T1000 (cell line): ENCODE measurements at regions not wholly inside any gene's neighbourhood (a gene's known extent, or its start where the extent isn't known, plus 50 kb on each side); places are given as distances from the start of the nearest gene placed in this dataset.

ENCODE experiments used
- DNase-seq: peaks from one replicate; lab custom pipeline; 2025; ENCODE audit warnings: mixed read lengths; lab: John Stamatoyannopoulos, UW

- no peak for DNase-seq
These were observed 363.1 kb downstream of the MATN1 start for GRCh38 chr1:30360281-30360680.

DNA sequence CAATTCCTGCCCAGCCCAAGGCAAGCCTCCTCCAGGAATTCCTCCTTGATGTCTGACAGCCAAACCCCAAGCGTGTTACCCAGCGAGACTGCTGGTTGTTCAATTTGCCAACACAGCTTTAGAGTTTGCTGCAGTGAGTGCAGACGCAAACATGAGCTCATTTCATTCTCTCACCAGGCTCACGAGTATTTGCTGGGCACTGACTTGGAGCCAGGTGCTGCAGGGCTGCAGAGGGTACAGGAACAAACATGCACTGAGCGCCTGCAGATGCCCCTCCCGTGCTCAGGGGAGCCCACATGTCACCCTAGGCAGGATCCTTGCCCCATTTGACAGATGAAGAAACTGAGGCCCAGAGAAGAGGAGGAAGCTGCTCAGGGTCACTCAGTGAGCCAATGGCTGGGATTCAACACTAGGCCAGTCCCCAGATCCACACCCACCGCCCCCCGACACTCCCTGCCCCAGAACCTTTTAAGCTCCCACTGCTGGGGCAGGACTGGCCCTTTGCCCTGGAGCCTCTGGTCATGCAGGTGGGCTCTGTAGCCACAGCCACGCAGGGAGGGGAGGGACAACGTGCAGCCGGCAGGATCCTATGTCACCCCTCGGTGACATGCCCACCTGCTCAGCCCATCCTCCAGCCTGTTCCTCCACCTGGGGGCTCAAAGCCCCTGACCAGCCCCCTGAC is 363.7 kb downstream of the MATN1 start:
- DNase-seq = no peak

- no peak for DNase-seq
These were observed 364.9 kb downstream of the MATN1 start for GRCh38 chr1:30358500-30358899.

GRCh38 chr1:30356839-30357238 is 366.5 kb downstream of the MATN1 start:
- DNase-seq = no peak

GRCh38 chr1:30354410-30354809 is 369.0 kb downstream of the MATN1 start:
- DNase-seq = no peak

DNA sequence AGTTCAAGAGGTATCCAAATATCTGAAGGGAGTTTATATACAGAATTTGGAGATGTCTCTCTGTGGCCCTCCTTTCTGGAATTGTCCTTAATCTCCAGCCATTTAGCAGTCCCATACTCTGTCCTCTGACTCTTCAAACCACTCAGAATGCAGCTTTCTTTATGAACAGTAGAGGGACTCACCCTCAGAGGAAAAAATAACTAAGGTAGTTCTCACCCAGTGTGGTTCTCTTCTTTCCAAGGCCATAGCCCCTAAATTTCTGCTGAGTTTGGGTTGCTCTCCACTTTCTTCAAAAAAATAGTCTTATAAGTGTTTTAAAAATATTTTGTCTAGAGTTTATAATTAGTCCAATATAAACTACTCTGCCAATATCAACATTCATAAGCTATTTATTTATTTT is 369.7 kb downstream of the MATN1 start:
- DNase-seq = no peak

- DNase-seq = no peak
These were observed 375.2 kb downstream of the MATN1 start for GRCh38 chr1:30348147-30348546.

- no peak for DNase-seq
These were observed 377.8 kb downstream of the MATN1 start for GRCh38 chr1:30345491-30346130.

GRCh38 chr1:30343562-30343961 is 379.8 kb downstream of the MATN1 start:
- no peak for DNase-seq

- DNase-seq = no peak
These were observed 380.7 kb downstream of the MATN1 start for GRCh38 chr1:30342535-30343141.

DNA sequence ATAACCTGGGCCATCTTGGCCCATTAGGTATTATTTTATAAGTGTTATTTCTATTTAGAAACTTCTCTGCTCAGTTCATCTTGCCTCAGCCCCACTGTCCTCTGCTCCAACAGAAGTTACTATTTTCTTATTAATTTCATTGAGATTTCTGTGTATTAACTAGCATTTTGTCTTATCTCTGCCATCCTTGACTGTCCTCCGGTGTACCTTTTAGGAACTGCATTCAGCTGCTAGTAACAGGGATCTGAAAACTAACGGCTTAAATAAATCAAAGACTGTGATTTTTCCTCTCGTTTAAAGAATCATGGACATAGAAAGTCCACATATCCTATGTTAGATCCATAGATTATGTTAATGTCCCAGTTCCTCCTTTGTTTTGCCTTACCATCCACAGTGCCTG is 382.5 kb downstream of the MATN1 start:
- no peak for DNase-seq

DNA sequence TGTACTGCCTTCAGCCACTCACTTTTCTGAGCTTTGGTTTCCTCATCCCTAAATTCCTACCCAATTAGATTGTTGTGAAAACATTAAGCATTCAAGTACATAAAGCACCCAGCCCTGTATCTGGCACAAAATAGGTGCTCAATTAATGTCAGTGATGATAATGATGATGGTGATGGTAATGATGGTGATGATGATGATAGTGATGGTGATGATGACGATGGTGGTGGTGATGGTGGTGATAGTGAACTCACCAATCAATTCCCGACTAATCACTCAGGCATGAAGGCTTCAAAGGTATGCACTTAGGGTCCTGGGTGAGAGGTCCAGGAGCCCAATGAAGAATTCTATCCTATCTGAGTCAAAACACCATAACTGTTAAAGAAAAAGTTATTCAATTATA is 383.5 kb downstream of the MATN1 start:
- no peak for DNase-seq

- no peak for DNase-seq
These were observed 384.6 kb downstream of the MATN1 start for GRCh38 chr1:30338765-30339164.

DNA sequence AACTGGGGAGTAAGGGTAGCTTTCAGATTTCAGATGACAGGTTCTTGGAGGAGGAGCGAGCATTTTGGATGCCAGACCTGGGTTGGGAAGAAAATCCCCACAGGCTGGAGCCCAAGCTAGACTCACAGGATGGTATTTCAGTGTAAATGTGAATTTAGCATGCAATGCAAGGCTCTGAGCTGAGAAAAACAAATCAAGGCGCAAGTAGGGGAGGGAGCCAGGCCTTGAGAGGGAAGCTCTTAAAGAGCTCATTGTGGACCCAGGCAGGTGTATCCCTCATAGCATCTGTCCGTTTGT is 386.1 kb downstream of the MATN1 start:
- DNase-seq = no peak

DNA sequence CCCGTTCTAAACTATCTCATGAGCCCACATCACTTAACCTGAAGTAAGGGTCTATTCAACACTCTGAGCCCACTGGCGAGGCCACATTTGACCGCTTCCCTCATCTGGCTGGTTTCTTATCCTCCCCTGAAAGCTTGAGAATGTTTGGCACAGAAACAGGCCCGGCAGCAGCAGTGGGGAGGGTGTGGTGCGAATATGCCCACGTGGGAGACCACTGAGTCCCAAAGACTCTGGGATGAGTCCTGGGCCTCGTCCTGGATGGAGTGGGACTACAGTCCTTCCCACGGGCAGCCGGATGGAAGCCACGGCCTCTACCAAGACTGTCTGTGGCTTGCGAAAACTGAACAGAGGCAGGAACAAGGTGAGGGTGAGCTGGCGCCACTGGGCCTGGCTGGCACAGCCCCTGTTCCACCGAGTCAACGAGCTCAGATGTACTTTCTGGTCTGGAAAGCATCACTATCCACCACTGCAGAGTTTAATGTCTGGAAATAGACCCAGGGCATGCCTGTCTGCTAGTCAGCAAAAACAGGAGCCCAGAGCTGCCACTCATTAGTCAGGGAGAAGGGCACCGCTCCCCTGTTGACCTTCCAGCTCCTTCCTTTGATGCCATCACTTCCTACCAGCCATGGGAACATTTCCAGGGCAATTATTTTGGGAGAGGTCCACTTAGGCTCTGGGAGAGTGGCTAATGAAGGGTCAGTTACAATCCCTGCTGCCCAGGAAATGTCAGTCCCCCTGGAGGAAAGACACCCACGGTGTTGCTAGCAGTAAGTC is 386.6 kb downstream of the MATN1 start:
- no peak for DNase-seq

- DNase-seq = no peak
These were observed 387.4 kb downstream of the MATN1 start for GRCh38 chr1:30335997-30336390.

GRCh38 chr1:30335389-30335996 is 387.9 kb downstream of the MATN1 start:
- no peak for DNase-seq

DNA sequence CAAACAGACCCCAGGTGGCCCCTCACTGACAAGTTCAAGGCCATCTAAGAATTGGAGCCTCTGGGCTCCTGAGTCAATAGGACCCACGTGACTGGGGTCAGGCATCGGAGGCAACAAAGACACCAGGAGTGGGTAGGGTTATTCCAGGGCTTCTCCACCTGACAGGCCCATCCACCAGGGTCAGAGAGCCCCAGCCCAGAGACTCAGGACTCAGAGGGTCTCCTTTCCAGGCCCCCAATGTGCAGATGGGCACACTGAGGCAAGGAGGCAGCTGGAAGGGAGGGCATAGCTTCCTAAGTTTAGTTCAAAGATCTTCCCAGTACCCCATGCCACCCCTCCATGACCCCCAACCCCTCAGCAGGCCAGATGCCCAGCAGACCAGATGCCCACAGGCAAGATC is 388.6 kb downstream of the MATN1 start:
- DNase-seq = no peak

- no peak for DNase-seq
These were observed 391.0 kb downstream of the MATN1 start for GRCh38 chr1:30332116-30333094.

GRCh38 chr1:30331415-30332065 is 391.8 kb downstream of the MATN1 start:
- no peak for DNase-seq

GRCh38 chr1:30330644-30331043 is 392.7 kb downstream of the MATN1 start:
- no peak for DNase-seq
